ENCODE measurements at regions not wholly inside any gene's neighbourhood (a gene's known extent, or its start where the extent isn't known, plus 50 kb on each side); places are given as distances from the start of the nearest gene placed in this dataset.

- H3K4me3 Mint-ChIP-seq, result no peak overlapping the region
- H3K27ac Mint-ChIP-seq, result no peak overlapping the region
- CTCF ChIA-PET, result no interaction called here
- no peaks in the 10 kb centered on the region for H3K27me3 Mint-ChIP-seq
- DNase-seq, result no peak
- H3K36me3 Mint-ChIP-seq, result no peaks in the 10 kb centered on the region
- no peaks in the 10 kb centered on the region for H3K9me3 Mint-ChIP-seq
- H3K4me1 Mint-ChIP-seq, result no peaks in the 10 kb centered on the region
Measured at GRCh38 chr4:57412259-57413054, 302.3 kb upstream of the IGFBP7 start.

GRCh38 chr4:57410331-57411052 is 300.3 kb upstream of the IGFBP7 start:
- Mint-ChIP-seq H3K27me3 (no peaks in the 10 kb centered on the region), H3K27ac (no peak overlapping the region), H3K4me1 (no peaks in the 10 kb centered on the region), H3K4me3 (no peak overlapping the region), H3K9me3 (no peaks in the 10 kb centered on the region), H3K36me3 (no peaks in the 10 kb centered on the region)
- CTCF ChIA-PET, result no interaction called here
- DNase-seq, result no peak

GRCh38 chr4:57405359-57405758 is 295.2 kb upstream of the IGFBP7 start:
- H3K27ac Mint-ChIP-seq, result no peak overlapping the region
- no peak for DNase-seq
- no peaks in the 10 kb centered on the region for H3K4me1 Mint-ChIP-seq

GRCh38 chr4:57404483-57404882 is 294.3 kb upstream of the IGFBP7 start:
- no peak overlapping the region for H3K4me3 Mint-ChIP-seq
- H3K27me3 Mint-ChIP-seq, result no peaks in the 10 kb centered on the region
- H3K9me3 Mint-ChIP-seq, result no peaks in the 10 kb centered on the region
- DNase-seq, result no peak
- H3K27ac Mint-ChIP-seq, result no peak overlapping the region
- CTCF ChIA-PET, result no interaction called here
- no peaks in the 10 kb centered on the region for H3K36me3 Mint-ChIP-seq
- H3K4me1 Mint-ChIP-seq, result no peaks in the 10 kb centered on the region

More at GRCh38 chr4:57405359-57405758, 295.2 kb upstream of the IGFBP7 start:
- Mint-ChIP-seq H3K4me3 (no peak overlapping the region), H3K36me3 (no peaks in the 10 kb centered on the region), H3K9me3 (no peaks in the 10 kb centered on the region), H3K27me3 (no peaks in the 10 kb centered on the region)
- CTCF ChIA-PET, result no interaction called here

GRCh38 chr4:57403591-57403990 is 293.4 kb upstream of the IGFBP7 start:
- Mint-ChIP-seq H3K27me3 (no peaks in the 10 kb centered on the region), H3K4me3 (no peak overlapping the region), H3K36me3 (no peaks in the 10 kb centered on the region), H3K27ac (no peak overlapping the region), H3K9me3 (no peaks in the 10 kb centered on the region), H3K4me1 (no peaks in the 10 kb centered on the region)
- CTCF ChIA-PET, result no interaction called here
- no peak for DNase-seq

GRCh38 chr4:57401586-57401985 is 291.4 kb upstream of the IGFBP7 start:
- H3K27ac Mint-ChIP-seq, result no peak overlapping the region
- H3K36me3 Mint-ChIP-seq, result no peaks in the 10 kb centered on the region
- no peaks in the 10 kb centered on the region for H3K9me3 Mint-ChIP-seq
- H3K4me1 Mint-ChIP-seq, result no peaks in the 10 kb centered on the region
- H3K4me3 Mint-ChIP-seq, result no peak overlapping the region
- H3K27me3 Mint-ChIP-seq, result no peaks in the 10 kb centered on the region
- DNase-seq, result no peak
- CTCF ChIA-PET, result no interaction called here

- no peak for DNase-seq
- H3K36me3 Mint-ChIP-seq, result no peaks in the 10 kb centered on the region
- no peak overlapping the region for H3K27ac Mint-ChIP-seq
- H3K4me3 Mint-ChIP-seq, result no peak overlapping the region
- H3K27me3 Mint-ChIP-seq, result no peaks in the 10 kb centered on the region
- H3K9me3 Mint-ChIP-seq, result no peaks in the 10 kb centered on the region
- H3K4me1 Mint-ChIP-seq, result no peaks in the 10 kb centered on the region
- CTCF ChIA-PET, result interaction anchor here (0.6 kb wide), 1 partner anchor 273 kb away, joined by 3 read pairs; no protein-coding TSS in a partner anchor
Measured at GRCh38 chr4:57378766-57379165, 268.6 kb upstream of the IGFBP7 start.

GRCh38 chr4:57374866-57375595 is 264.8 kb upstream of the IGFBP7 start:
- Mint-ChIP-seq H3K4me3 (no peak overlapping the region), H3K4me1 (no peaks in the 10 kb centered on the region), H3K36me3 (no peaks in the 10 kb centered on the region), H3K27ac (no peak overlapping the region), H3K27me3 (no peaks in the 10 kb centered on the region), H3K9me3 (no peaks in the 10 kb centered on the region)
- no peak for DNase-seq
- CTCF ChIA-PET, result no interaction called here

GRCh38 chr4:57373991-57374390 is 263.8 kb upstream of the IGFBP7 start:
- H3K27ac Mint-ChIP-seq, result no peak overlapping the region
- no peak for DNase-seq
- H3K9me3 Mint-ChIP-seq, result no peaks in the 10 kb centered on the region
- no peaks in the 10 kb centered on the region for H3K36me3 Mint-ChIP-seq
- no peaks in the 10 kb centered on the region for H3K4me1 Mint-ChIP-seq
- no peaks in the 10 kb centered on the region for H3K27me3 Mint-ChIP-seq
- CTCF ChIA-PET, result no interaction called here
- no peak overlapping the region for H3K4me3 Mint-ChIP-seq

- CTCF ChIA-PET, result no interaction called here
- H3K27me3 Mint-ChIP-seq, result no peaks in the 10 kb centered on the region
- H3K27ac Mint-ChIP-seq, result no peak overlapping the region
- DNase-seq, result no peak
- H3K4me1 Mint-ChIP-seq, result no peaks in the 10 kb centered on the region
- H3K36me3 Mint-ChIP-seq, result no peaks in the 10 kb centered on the region
- no peak overlapping the region for H3K4me3 Mint-ChIP-seq
- no peaks in the 10 kb centered on the region for H3K9me3 Mint-ChIP-seq
Measured at GRCh38 chr4:57371671-57372070, 261.5 kb upstream of the IGFBP7 start.

GRCh38 chr4:57370691-57371090 is 260.5 kb upstream of the IGFBP7 start:
- no peaks in the 10 kb centered on the region for H3K9me3 Mint-ChIP-seq
- no peak for DNase-seq
- CTCF ChIA-PET, result no interaction called here
- no peak overlapping the region for H3K4me3 Mint-ChIP-seq
- no peaks in the 10 kb centered on the region for H3K36me3 Mint-ChIP-seq
- no peaks in the 10 kb centered on the region for H3K27me3 Mint-ChIP-seq
- no peaks in the 10 kb centered on the region for H3K4me1 Mint-ChIP-seq
- H3K27ac Mint-ChIP-seq, result no peak overlapping the region

GRCh38 chr4:57369446-57369845 is 259.3 kb upstream of the IGFBP7 start:
- CTCF ChIA-PET, result no interaction called here
- Mint-ChIP-seq H3K36me3 (no peaks in the 10 kb centered on the region), H3K4me3 (no peak overlapping the region), H3K27ac (no peak overlapping the region), H3K27me3 (no peaks in the 10 kb centered on the region), H3K9me3 (no peaks in the 10 kb centered on the region), H3K4me1 (no peaks in the 10 kb centered on the region)
- DNase-seq, result no peak

- H3K4me1 Mint-ChIP-seq, result no peaks in the 10 kb centered on the region
- H3K36me3 Mint-ChIP-seq, result no peaks in the 10 kb centered on the region
- CTCF ChIA-PET, result no interaction called here
- H3K27me3 Mint-ChIP-seq, result no peaks in the 10 kb centered on the region
- no peak overlapping the region for H3K4me3 Mint-ChIP-seq
- no peak for DNase-seq
- no peaks in the 10 kb centered on the region for H3K9me3 Mint-ChIP-seq
- H3K27ac Mint-ChIP-seq, result no peak overlapping the region
Measured at GRCh38 chr4:57364255-57364654, 254.1 kb upstream of the IGFBP7 start.

- Mint-ChIP-seq H3K36me3 (no peaks in the 10 kb centered on the region), H3K27me3 (no peaks in the 10 kb centered on the region), H3K4me3 (no peak overlapping the region), H3K9me3 (no peaks in the 10 kb centered on the region), H3K27ac (no peak overlapping the region), H3K4me1 (no peaks in the 10 kb centered on the region)
- CTCF ChIA-PET, result no interaction called here
- DNase-seq, result no peak
Measured at GRCh38 chr4:57363346-57363745, 253.2 kb upstream of the IGFBP7 start.

GRCh38 chr4:57360681-57361080 is 250.5 kb upstream of the IGFBP7 start:
- H3K36me3 Mint-ChIP-seq, result no peaks in the 10 kb centered on the region
- no peaks in the 10 kb centered on the region for H3K4me1 Mint-ChIP-seq
- H3K27me3 Mint-ChIP-seq, result no peaks in the 10 kb centered on the region
- H3K27ac Mint-ChIP-seq, result no peak overlapping the region
- CTCF ChIA-PET, result no interaction called here
- DNase-seq, result no peak
- no peaks in the 10 kb centered on the region for H3K9me3 Mint-ChIP-seq
- no peak overlapping the region for H3K4me3 Mint-ChIP-seq
